ENCODE measurements at regions not wholly inside any gene's neighbourhood (a gene's known extent, or its start where the extent isn't known, plus 50 kb on each side); places are given as distances from the start of the nearest gene placed in this dataset.
"Not testable (repeated sequence)": the region's sequence is repeated elsewhere in the genome, so short reads cannot be mapped to it uniquely, and the experiment has no call there.

GRCh38 chr14:70238635-70239034, 49.9 kb upstream of the SLC8A3 start:
- H2AFZ ChIP-seq (ENCODE audit: low read depth, low read length, poor library complexity, severe bottlenecking); H3K9me3 ChIP-seq (ENCODE audit: control insufficient read depth in 1 of 2, insufficient read depth in 1 of 2, low read depth in 1 of 2, low read length in 2 of 2); POLR2A ChIA-PET; CTCF ChIA-PET; H3K4me2 ChIP-seq (ENCODE audit: low read length); H3K9ac ChIP-seq (ENCODE audit: low read length); H3K4me3 ChIP-seq (replicated peaks in 1 of 2; ENCODE audit: low read depth in 1 of 2, low read length in 2 of 2); BruUV-seq (replicated peaks); RAD21 ChIA-PET (ENCODE audit: low non-redundant PET in 1 of 2, low total read pairs in 2 of 2, uncharacterized antibody in 2 of 2, unreplicated experiment in 2 of 2); H4K20me1 ChIP-seq (ENCODE audit: insufficient read depth); H3K9me2 ChIP-seq (ENCODE audit: insufficient read depth); H3K27ac ChIP-seq (ENCODE audit: low read depth, low read length); ATAC-seq; H3K79me2 ChIP-seq (ENCODE audit: insufficient read depth, low read length); H3K4me1 ChIP-seq (ENCODE audit: control insufficient read depth in 1 of 2, insufficient read depth in 2 of 2, low read length in 2 of 2); intact Hi-C loops (cut with micrococcal nuclease); DNase-seq (ENCODE audit: low read depth, low spot score); H3K36me3 ChIP-seq (ENCODE audit: control insufficient read depth in 1 of 2, insufficient read depth in 2 of 2, low read length in 2 of 2): not testable (repeated sequence)
- H3K27me3 ChIP-seq (ENCODE audit: insufficient read depth, low read length), result peaks cover 17% of the 10 kb centered on the region
